ENCODE measurements at regions not wholly inside any gene's neighbourhood (a gene's known extent, or its start where the extent isn't known, plus 50 kb on each side); places are given as distances from the start of the nearest gene placed in this dataset.

DNA sequence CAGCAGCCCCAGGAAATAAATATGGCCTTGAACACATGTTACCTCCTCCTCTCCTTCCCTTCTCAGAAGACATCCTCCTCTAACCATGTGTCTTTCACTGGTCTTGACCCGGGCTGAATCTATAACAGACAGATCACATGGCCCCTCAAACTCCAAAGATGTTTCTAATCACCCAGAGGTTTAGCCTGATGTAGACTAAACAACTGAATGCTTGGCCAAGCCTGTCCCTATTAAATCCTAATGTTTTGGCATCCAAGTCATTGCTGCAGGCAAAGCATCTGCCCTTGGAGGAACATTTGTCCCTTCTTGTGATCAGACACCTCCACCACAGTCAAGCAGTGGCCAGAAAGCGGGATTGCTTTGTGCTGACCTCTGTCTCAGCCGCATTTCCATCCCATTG is 65.5 kb downstream of the ANKRD60 start:
- Histone ChIP-seq H3F3A (ENCODE audit: low read depth) (no peaks in the 10 kb centered on the region), H3K79me2 (ENCODE audit: insufficient read depth, low read length) (no peaks in the 10 kb centered on the region), H3K27me3 (ENCODE audit: insufficient read depth, low read length, poor library complexity, severe bottlenecking) (no peaks in the 10 kb centered on the region), H3K4me3 (ENCODE audit: low read length, poor library complexity, severe bottlenecking) (no peak overlapping the region), H3K36me3 (ENCODE audit: insufficient read depth, low read length) (no peaks in the 10 kb centered on the region), H4K20me1 (ENCODE audit: insufficient read depth, low read length, poor library complexity, severe bottlenecking) (no peaks in the 10 kb centered on the region), H3K9ac (ENCODE audit: low read depth, low read length, poor library complexity, severe bottlenecking) (no peak overlapping the region), H3K9me2 (replicated peaks; ENCODE audit: low read depth, low read length) (no peaks in the 10 kb centered on the region), H3K4me2 (ENCODE audit: low read depth, low read length, poor library complexity, severe bottlenecking) (no peak overlapping the region), H3K9me3 (ENCODE audit: insufficient read depth, low read depth, low read length) (no peaks in the 10 kb centered on the region), H3K4me1 (ENCODE audit: insufficient read depth, low read length, poor library complexity, severe bottlenecking) (no peaks in the 10 kb centered on the region), H2AFZ (ENCODE audit: low read length) (no peak overlapping the region)
- TF ChIP-seq, protein P1, sequence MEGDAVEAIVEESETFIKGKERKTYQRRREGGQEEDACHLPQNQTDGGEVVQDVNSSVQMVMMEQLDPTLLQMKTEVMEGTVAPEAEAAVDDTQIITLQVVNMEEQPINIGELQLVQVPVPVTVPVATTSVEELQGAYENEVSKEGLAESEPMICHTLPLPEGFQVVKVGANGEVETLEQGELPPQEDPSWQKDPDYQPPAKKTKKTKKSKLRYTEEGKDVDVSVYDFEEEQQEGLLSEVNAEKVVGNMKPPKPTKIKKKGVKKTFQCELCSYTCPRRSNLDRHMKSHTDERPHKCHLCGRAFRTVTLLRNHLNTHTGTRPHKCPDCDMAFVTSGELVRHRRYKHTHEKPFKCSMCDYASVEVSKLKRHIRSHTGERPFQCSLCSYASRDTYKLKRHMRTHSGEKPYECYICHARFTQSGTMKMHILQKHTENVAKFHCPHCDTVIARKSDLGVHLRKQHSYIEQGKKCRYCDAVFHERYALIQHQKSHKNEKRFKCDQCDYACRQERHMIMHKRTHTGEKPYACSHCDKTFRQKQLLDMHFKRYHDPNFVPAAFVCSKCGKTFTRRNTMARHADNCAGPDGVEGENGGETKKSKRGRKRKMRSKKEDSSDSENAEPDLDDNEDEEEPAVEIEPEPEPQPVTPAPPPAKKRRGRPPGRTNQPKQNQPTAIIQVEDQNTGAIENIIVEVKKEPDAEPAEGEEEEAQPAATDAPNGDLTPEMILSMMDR (conservative IDR thresholded peaks at IDR 0.05; ENCODE audit: low read length): no peak
- TF ChIP-seq EZH2phosphoT487 (IDR thresholded peaks at IDR 0.05; ENCODE audit: borderline replicate concordance): no peak

GRCh38 chr20:58161192-58161591 is 67.3 kb downstream of the ANKRD60 start:
- H3K9me2 ChIP-seq (replicated peaks; ENCODE audit: low read depth, low read length): no peaks in the 10 kb centered on the region
- no peaks in the 10 kb centered on the region for H3F3A ChIP-seq (ENCODE audit: low read depth)
- H3K9ac ChIP-seq (ENCODE audit: low read depth, low read length, poor library complexity, severe bottlenecking): no peak overlapping the region
- H4K20me1 ChIP-seq (ENCODE audit: insufficient read depth, low read length, poor library complexity, severe bottlenecking): no peaks in the 10 kb centered on the region
- H3K27me3 ChIP-seq (ENCODE audit: insufficient read depth, low read length, poor library complexity, severe bottlenecking): no peaks in the 10 kb centered on the region
- TF ChIP-seq, protein P1 (conservative IDR thresholded peaks at IDR 0.05; ENCODE audit: low read length): no peak
- no peak for TF ChIP-seq EZH2phosphoT487 (IDR thresholded peaks at IDR 0.05; ENCODE audit: borderline replicate concordance)
- no peaks in the 10 kb centered on the region for H3K79me2 ChIP-seq (ENCODE audit: insufficient read depth, low read length)
- no peaks in the 10 kb centered on the region for H3K9me3 ChIP-seq (ENCODE audit: insufficient read depth, low read depth, low read length)
- H3K36me3 ChIP-seq (ENCODE audit: insufficient read depth, low read length): no peaks in the 10 kb centered on the region
- H3K4me2 ChIP-seq (ENCODE audit: low read depth, low read length, poor library complexity, severe bottlenecking): no peak overlapping the region
- H3K4me1 ChIP-seq (ENCODE audit: insufficient read depth, low read length, poor library complexity, severe bottlenecking): no peaks in the 10 kb centered on the region
- no peak overlapping the region for H3K4me3 ChIP-seq (ENCODE audit: low read length, poor library complexity, severe bottlenecking)
- no peak overlapping the region for H2AFZ ChIP-seq (ENCODE audit: low read length)

GRCh38 chr20:58160451-58161061 is 67.9 kb downstream of the ANKRD60 start:
- H3K4me2 ChIP-seq (ENCODE audit: low read depth, low read length, poor library complexity, severe bottlenecking): no peak overlapping the region
- no peaks in the 10 kb centered on the region for H3K9me2 ChIP-seq (replicated peaks; ENCODE audit: low read depth, low read length)
- H3K36me3 ChIP-seq (ENCODE audit: insufficient read depth, low read length): no peaks in the 10 kb centered on the region
- H3K9me3 ChIP-seq (ENCODE audit: insufficient read depth, low read depth, low read length): no peaks in the 10 kb centered on the region
- no peaks in the 10 kb centered on the region for H3F3A ChIP-seq (ENCODE audit: low read depth)
- H2AFZ ChIP-seq (ENCODE audit: low read length): no peak overlapping the region
- TF ChIP-seq, protein P1 (conservative IDR thresholded peaks at IDR 0.05; ENCODE audit: low read length): no peak
- no peak for TF ChIP-seq EZH2phosphoT487 (IDR thresholded peaks at IDR 0.05; ENCODE audit: borderline replicate concordance)
- H3K79me2 ChIP-seq (ENCODE audit: insufficient read depth, low read length): no peaks in the 10 kb centered on the region
- no peaks in the 10 kb centered on the region for H3K27me3 ChIP-seq (ENCODE audit: insufficient read depth, low read length, poor library complexity, severe bottlenecking)
- no peak overlapping the region for H3K4me3 ChIP-seq (ENCODE audit: low read length, poor library complexity, severe bottlenecking)
- H3K4me1 ChIP-seq (ENCODE audit: insufficient read depth, low read length, poor library complexity, severe bottlenecking): no peaks in the 10 kb centered on the region
- no peak overlapping the region for H3K9ac ChIP-seq (ENCODE audit: low read depth, low read length, poor library complexity, severe bottlenecking)
- H4K20me1 ChIP-seq (ENCODE audit: insufficient read depth, low read length, poor library complexity, severe bottlenecking): no peaks in the 10 kb centered on the region
